Smooth muscle cell of the brain vasculature (primary cell): ENCODE measurements at regions not wholly inside any gene's neighbourhood (a gene's known extent, or its start where the extent isn't known, plus 50 kb on each side); places are given as distances from the start of the nearest gene placed in this dataset.
A peak's percentile ranks its signal among the peaks of the same experiment; 100 is the strongest.
"Not testable (repeated sequence)": the region's sequence is repeated elsewhere in the genome, so short reads cannot be mapped to it uniquely, and the experiment has no call there.

ENCODE experiments used
- DNase-seq: peaks from one replicate; pipeline ENCODE4 v3.0.0-alpha.2; 2012; ENCODE audit warnings: low read depth, low spot score

- no peak for DNase-seq
Measured at GRCh38 chr9:109975574-109976295, 195.7 kb downstream of the PALM2AKAP2 start.

GRCh38 chr9:109976303-109976702 lies 196.3 kb downstream of the PALM2AKAP2 start:
- DNase-seq, result no peak

GRCh38 chr9:109977521-109977920 lies 197.5 kb downstream of the PALM2AKAP2 start:
- DNase-seq, result no peak

GRCh38 chr9:109981091-109981490 lies 201.1 kb downstream of the PALM2AKAP2 start:
- no peak for DNase-seq

- peak; percentile 23 for DNase-seq
Measured at GRCh38 chr9:109986521-109986991, 206.6 kb downstream of the PALM2AKAP2 start.

GRCh38 chr9:109989296-109989695 lies 209.3 kb downstream of the PALM2AKAP2 start:
- no peak for DNase-seq

GRCh38 chr9:109990541-109990940 lies 210.5 kb downstream of the PALM2AKAP2 start:
- DNase-seq, result no peak

GRCh38 chr9:109992293-109992692 lies 212.3 kb downstream of the PALM2AKAP2 start:
- DNase-seq, result no peak

GRCh38 chr9:109993250-109993978 lies 213.4 kb downstream of the PALM2AKAP2 start:
- DNase-seq, result no peak

- no peak for DNase-seq
Measured at GRCh38 chr9:109994141-109994540, 213.8 kb downstream of the C9orf152 start.

- no peak for DNase-seq
Measured at GRCh38 chr9:109996936-109997580, 210.9 kb downstream of the C9orf152 start.

GRCh38 chr9:109997682-109998081 lies 210.3 kb downstream of the C9orf152 start:
- no peak for DNase-seq

- not testable (repeated sequence) for DNase-seq
Measured at GRCh38 chr9:110005521-110005920, 202.4 kb downstream of the C9orf152 start.

- no peak for DNase-seq
Measured at GRCh38 chr9:110006657-110007056, 201.3 kb downstream of the C9orf152 start.

GRCh38 chr9:110007477-110008270 lies 200.3 kb downstream of the C9orf152 start:
- DNase-seq, result no peak

- no peak for DNase-seq
Measured at GRCh38 chr9:110008663-110009062, 199.3 kb downstream of the C9orf152 start.

GRCh38 chr9:110011628-110012320 lies 196.2 kb downstream of the C9orf152 start:
- DNase-seq, result no peak

GRCh38 chr9:110013064-110013463 lies 194.9 kb downstream of the C9orf152 start:
- DNase-seq, result no peak

GRCh38 chr9:110015759-110016158 lies 192.2 kb downstream of the C9orf152 start:
- no peak for DNase-seq

- no peak for DNase-seq
Measured at GRCh38 chr9:110016340-110016739, 191.6 kb downstream of the C9orf152 start.

GRCh38 chr9:110020216-110020615 lies 187.7 kb downstream of the C9orf152 start:
- not testable (repeated sequence) for DNase-seq
